Heart left ventricle (tissue), 16 donors: ENCODE measurements at regions not wholly inside any gene's neighbourhood (a gene's known extent, or its start where the extent isn't known, plus 50 kb on each side); places are given as distances from the start of the nearest gene placed in this dataset.
"Not testable (repeated sequence)": the region's sequence is repeated elsewhere in the genome, so short reads cannot be mapped to it uniquely, and the experiment has no call there.

ENCODE experiments used
- ATAC-seq, 4 donors: fragments of 200-7000 bp; cut with Tn5 transposase; one replicate each; pipeline ENCODE4 v1.9.1; 2020 to 2022; ENCODE audit warnings: moderate library complexity in 4 of 4, mild to moderate bottlenecking in 3 of 4, moderate number of reproducible peaks in 1 of 4
- DNase-seq, 5 donors: peaks; one replicate each; pipeline ENCODE4 v3.0.0-alpha.2; 2020
- H3K27ac ChIP-seq, 12 donors: fragments of 200-600 bp; sonication (generic) in 4 of 12; one replicate each; pipeline versions ENCODE4 v1.5.0 to v1.8.0; 2016 to 2022; ENCODE audit warnings: mild to moderate bottlenecking in 2 of 12
- H3K27me3 ChIP-seq, 9 donors: fragments of 200-600 bp; sonication (generic) in 2 of 9; one replicate each; pipeline versions ENCODE4 v1.5.1 to v1.8.0; 2016 to 2022; ENCODE audit warnings: mild to moderate bottlenecking in 3 of 9
- H3K36me3 ChIP-seq, 9 donors: fragments of 200-600 bp; sonication (generic) in 2 of 9; one replicate each; pipeline versions ENCODE4 v1.5.0 to v1.8.0; 2018 to 2022; ENCODE audit warnings: mild to moderate bottlenecking in 2 of 9
- H3K4me1 ChIP-seq, 12 donors: fragments of 200-600 bp; sonication (generic) in 4 of 12; one replicate each; pipeline versions ENCODE4 v1.5.0 to v1.8.0; 2016 to 2022; ENCODE audit warnings: mild to moderate bottlenecking in 3 of 12
- H3K4me3 ChIP-seq, 12 donors: fragments of 200-600 bp; sonication (generic) in 4 of 12; one replicate each; pipeline versions ENCODE4 v1.5.0 to v1.8.0; 2017 to 2022; ENCODE audit warnings: mild to moderate bottlenecking in 9 of 12, moderate library complexity in 4 of 12
- H3K9me3 ChIP-seq, 12 donors: fragments of 200-600 bp; sonication (generic) in 4 of 12; one replicate each; pipeline versions ENCODE4 v1.5.0 to v1.8.0; 2016 to 2022; ENCODE audit warnings: mild to moderate bottlenecking in 1 of 12
- CTCF ChIP-seq, 12 donors: fragments of 200-600 bp; sonication (generic) in 4 of 12; IDR thresholded peaks; one replicate each; pipeline versions ENCODE4 v1.5.0 to v1.8.0; 2018 to 2022; ENCODE audit warnings: antibody characterized with exemption in 12 of 12, mild to moderate bottlenecking in 5 of 12
- POLR2A ChIP-seq, 2 donors: fragments of 450-650 bp; IDR thresholded peaks; one replicate each; pipeline ENCODE4 v1.6.1; 2017; ENCODE audit warnings: antibody characterized with exemption in 2 of 2, mild to moderate bottlenecking in 2 of 2, moderate library complexity in 2 of 2
- WGBS, 4 donors: extraction: QIAGEN DNeasy Blood & Tissue Kit in 2 of 4; methylation state at CpG; one replicate each; pipeline versions ENCODE4 v1.1.5 to v1.1.7; 2013 to 2018; 5-methylcytosine and 5-hydroxymethylcytosine counted together
- intact Hi-C, 10 donors: fragments of 100-400 bp; cut with DNase I; formaldehyde crosslinking; loops; one replicate each; pipeline versions ENCODE4 v1.11.1 to v1.14.2; 2022
- donor health status: ischemic (EF 13 %, LVEDD 7.1; RV severe dilation, severe dysfunction).
- donor health status: healthy with polysubstance abuse.
- donor health status: DM: no; HTN: yes; CAD: no.
- donor health status: DM: no; HTN: no; CAD: no.
- donor health status: ischemic (EF 25% LVEDD 6.9; RV normal size, moderate dysfunction).
- donor health status: ischemic (EF 25% LVEDD 5.7; RV mildly dilated, moderate dysfunction).
- donor health status: healthy.
- donor health status: DM: yes; HTN: yes; CAD: no.
- donor health status: ischemic (EF 35%, LVEDD 5.7; RV mildly dilated, moderate dysfunction).
- donor health status: nonischemic (EF 11% LVEDD 7.7; RV severe dilation, severe dysfunction).
- donor health status: DM: yes; HTN: yes; CAD: no.
- donor health status: PGD.
- donor health status: ischemic (EF 29% LVEDD 5.4; RV normal size, mild dysfunction).
- donor health status: nonischemic (EF 23%, LVEDD 6.1; RV moderate dilation, normal function).

GRCh38 chr9:20237686-20238085, 384.6 kb downstream of the MLLT3 start:
- Histone ChIP-seq H3K36me3 (no peaks in the 10 kb centered on the region), H3K4me3 (no peak overlapping the region), H3K27me3 (no peaks in the 10 kb centered on the region), H3K27ac (no peak overlapping the region), H3K9me3 (peaks cover 0 to 5% (median 0%) of the 10 kb centered on the region in 12 donors), H3K4me1 (no peaks in the 10 kb centered on the region)
- TF ChIP-seq CTCF (IDR thresholded peaks at IDR 0.05): no peak
- no peak for TF ChIP-seq POLR2A (IDR thresholded peaks at IDR 0.05)
- no peak for ATAC-seq
- DNase-seq: no peak
- WGBS, 4 donors: 93 to 98% (median 94%) methylated on average over 1 of the region's 1 CpG
- intact Hi-C loops: no loop called here

- no peak overlapping the region for H3K27ac ChIP-seq
- DNase-seq: no peak
- no peak for TF ChIP-seq CTCF (IDR thresholded peaks at IDR 0.05)
- TF ChIP-seq POLR2A (IDR thresholded peaks at IDR 0.05): no peak
- H3K4me1 ChIP-seq: no peaks in the 10 kb centered on the region
- ATAC-seq: no peak
- H3K9me3 ChIP-seq: peaks cover 0 to 5% (median 0%) of the 10 kb centered on the region in 12 donors
- WGBS, 4 donors: 68 to 73% (median 71%) methylated on average over 4 of the region's 4 CpGs
- H3K4me3 ChIP-seq: no peak overlapping the region
- intact Hi-C loops: no loop called here
- H3K36me3 ChIP-seq: no peaks in the 10 kb centered on the region
- no peaks in the 10 kb centered on the region for H3K27me3 ChIP-seq
Measured at GRCh38 chr9:20236676-20237075, 385.6 kb downstream of the MLLT3 start.

- DNase-seq, H3K27ac ChIP-seq, intact Hi-C loops, H3K9me3 ChIP-seq, H3K27me3 ChIP-seq, H3K4me1 ChIP-seq, H3K36me3 ChIP-seq, H3K4me3 ChIP-seq, ATAC-seq: not testable (repeated sequence)
- WGBS, 4 donors: 87 to 97% (median 97%) methylated on average over 10 to 11 of the region's 11 CpGs
Measured at GRCh38 chr9:20235206-20235605, 387.1 kb downstream of the MLLT3 start.

- ATAC-seq (peak in 1 of 4 donors; percentile 42), DNase-seq (no peak)
- WGBS, 4 donors: 73 to 92% (median 86%) methylated on average over 2 of the region's 2 CpGs
- no peak overlapping the region for H3K4me3 ChIP-seq
- H3K9me3 ChIP-seq: peaks cover 0 to 3% (median 0%) of the 10 kb centered on the region in 12 donors
- H3K27me3 ChIP-seq: no peaks in the 10 kb centered on the region
- no peaks in the 10 kb centered on the region for H3K36me3 ChIP-seq
- intact Hi-C loops: no loop called here
- peaks cover 0 to 8% (median 0%) of the 10 kb centered on the region in 12 donors for H3K4me1 ChIP-seq
- H3K27ac ChIP-seq: no peak overlapping the region
- no peak for TF ChIP-seq POLR2A (IDR thresholded peaks at IDR 0.05)
- no peak for TF ChIP-seq CTCF (IDR thresholded peaks at IDR 0.05)
Measured at GRCh38 chr9:20228096-20228495, 394.2 kb downstream of the MLLT3 start.

GRCh38 chr9:20227166-20227874, 395.0 kb downstream of the MLLT3 start:
- 34 to 39% (median 37%) methylated on average over 2 of the region's 2 CpGs for WGBS, 4 donors
- H3K9me3 ChIP-seq: peaks cover 0 to 3% (median 0%) of the 10 kb centered on the region in 12 donors
- no peak for ATAC-seq
- no peak for DNase-seq
- H3K4me3 ChIP-seq: no peak overlapping the region
- H3K36me3 ChIP-seq: no peaks in the 10 kb centered on the region
- H3K27ac ChIP-seq: no peak overlapping the region
- intact Hi-C loops: no loop called here
- peaks cover 0 to 8% (median 0%) of the 10 kb centered on the region in 12 donors for H3K4me1 ChIP-seq
- no peaks in the 10 kb centered on the region for H3K27me3 ChIP-seq
- TF ChIP-seq CTCF (IDR thresholded peaks at IDR 0.05): no peak
- TF ChIP-seq POLR2A (IDR thresholded peaks at IDR 0.05): no peak
